ENCODE measurements at regions not wholly inside any gene's neighbourhood (a gene's known extent, or its start where the extent isn't known, plus 50 kb on each side); places are given as distances from the start of the nearest gene placed in this dataset.
"Not testable (repeated sequence)": the region's sequence is repeated elsewhere in the genome, so short reads cannot be mapped to it uniquely, and the experiment has no call there.

DNA sequence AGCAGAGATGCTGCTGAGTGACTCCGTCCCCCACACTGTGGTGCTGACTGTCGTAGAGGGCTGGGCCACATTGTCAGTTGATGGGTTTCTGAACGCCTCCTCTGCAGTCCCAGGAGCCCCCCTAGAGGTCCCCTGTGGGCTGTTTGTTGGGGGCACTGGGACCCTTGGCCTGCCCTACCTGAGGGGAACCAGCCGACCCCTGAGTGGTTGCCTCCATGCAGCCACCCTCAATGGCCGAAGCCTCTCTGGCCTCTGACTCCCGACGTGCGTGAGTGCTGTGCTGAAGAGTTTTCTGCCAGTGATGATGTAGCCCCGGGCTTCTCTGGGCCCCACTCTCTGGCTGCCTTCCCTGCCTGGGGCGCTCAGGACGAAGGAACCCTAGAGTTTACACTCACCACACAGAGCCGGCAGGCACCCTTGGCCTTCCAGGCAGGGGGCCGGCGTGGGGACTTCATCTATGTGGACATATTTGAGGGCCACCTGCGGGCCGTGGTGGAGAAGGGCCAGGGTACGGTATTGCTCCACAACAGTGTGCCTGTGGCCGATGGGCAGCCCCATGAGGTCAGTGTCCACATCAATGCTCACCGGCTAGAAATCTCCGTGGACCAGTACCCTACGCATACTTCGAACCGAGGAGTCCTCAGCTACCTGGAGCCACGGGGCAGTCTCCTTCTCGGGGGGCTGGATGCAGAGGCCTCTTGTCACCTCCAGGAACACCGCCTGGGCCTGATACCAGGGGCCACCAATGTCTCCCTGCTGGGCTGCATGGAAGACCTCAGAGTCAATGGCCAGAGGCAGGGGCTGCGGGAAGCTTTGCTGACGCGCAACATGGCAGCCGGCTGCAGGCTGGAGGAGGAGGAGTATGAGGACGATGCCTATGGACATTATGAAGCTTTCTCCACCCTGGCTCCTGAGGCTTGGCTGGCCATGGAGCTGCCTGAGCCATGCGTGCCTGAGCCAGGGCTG is 181.1 kb downstream of the TBC1D2B start:
- not testable (repeated sequence) for DNase-seq

DNA sequence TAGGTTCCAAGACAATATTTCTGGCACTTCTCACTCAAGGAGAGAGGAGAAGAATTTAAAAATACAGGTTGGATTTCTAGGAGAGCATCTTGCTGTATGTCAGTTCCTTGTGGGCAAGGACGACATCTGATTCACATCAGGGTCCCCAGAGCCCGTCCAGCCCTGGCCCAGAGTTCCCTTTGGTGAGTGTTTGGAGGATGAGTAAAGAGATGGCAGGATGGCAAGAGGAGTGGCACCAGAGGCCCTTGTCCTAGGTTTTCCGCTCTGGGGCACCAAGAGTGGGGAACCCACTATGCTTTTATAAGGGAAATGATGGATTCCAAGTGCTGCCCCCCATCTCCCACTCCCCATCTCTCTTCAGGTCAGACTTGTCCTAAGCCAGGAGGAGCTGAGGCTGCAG is 181.8 kb downstream of the TBC1D2B start:
- no peak for DNase-seq

DNA sequence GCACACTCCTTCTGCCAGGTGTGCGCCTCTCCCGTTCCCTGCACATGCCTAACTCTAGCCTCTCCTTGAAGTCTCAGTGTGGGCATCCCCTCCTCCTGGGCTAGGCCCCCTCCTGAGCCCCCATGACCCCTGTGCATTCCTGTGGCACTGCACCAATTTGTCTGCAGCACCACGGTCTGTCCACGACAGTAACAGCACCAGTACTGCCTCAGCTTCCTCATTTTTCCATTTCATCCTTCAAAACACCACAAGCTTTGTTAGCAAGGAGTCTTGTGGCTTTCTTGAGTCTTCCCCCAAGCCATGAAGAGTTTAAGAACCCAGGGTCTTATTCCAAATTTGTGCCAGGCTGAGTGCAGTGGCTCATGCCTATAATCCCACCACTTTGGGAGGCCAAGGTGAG is 182.4 kb downstream of the TBC1D2B start:
- not testable (repeated sequence) for DNase-seq

- DNase-seq, result not testable (repeated sequence)
Observed at GRCh38 chr15:77893671-77894640, 183.6 kb downstream of the TBC1D2B start.

- not testable (repeated sequence) for DNase-seq
Observed at GRCh38 chr15:77893246-77893645, 184.3 kb downstream of the TBC1D2B start.

DNA sequence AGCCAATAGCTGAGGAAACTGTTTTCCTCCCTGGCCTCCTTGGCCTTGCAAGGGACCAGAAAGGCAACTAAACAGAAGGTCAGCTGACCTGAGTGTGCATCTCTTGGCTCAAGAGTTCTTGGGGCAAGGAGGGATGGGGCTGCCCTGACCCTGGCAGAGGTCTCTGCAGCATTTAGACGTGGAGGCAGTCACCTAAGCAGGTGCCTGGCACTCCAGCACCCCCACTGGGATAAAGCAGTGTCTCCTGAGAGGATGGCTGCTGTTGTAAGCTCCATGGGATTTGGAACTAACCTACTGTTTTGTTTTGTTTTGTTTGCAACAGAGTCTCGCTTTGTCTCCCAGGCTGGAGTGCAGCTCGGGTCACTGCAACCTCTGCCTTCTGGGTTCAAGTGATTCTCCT is 185.2 kb downstream of the TBC1D2B start:
- no peak for DNase-seq

DNA sequence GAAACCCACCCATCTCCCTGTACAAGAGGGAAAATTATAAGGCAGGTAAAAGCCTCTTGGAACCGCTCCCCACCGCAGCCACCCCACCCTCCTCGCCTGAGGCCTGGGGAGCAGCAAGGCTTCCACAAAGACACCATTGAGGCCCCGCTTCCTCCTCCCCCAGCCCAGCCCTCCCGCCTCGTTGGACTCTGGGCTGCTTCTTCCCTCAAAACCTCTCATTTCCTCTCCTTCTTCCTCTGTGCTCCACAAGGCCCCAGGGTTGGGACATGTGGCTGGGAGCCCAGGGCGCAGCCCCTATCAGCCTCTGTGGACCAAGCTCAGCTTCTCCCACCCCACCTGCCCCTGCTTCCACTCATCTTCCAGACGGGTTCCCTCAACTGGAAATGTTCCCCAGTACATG is 185.6 kb downstream of the TBC1D2B start:
- not testable (repeated sequence) for DNase-seq

- not testable (repeated sequence) for DNase-seq
Observed at GRCh38 chr15:77890911-77891801, 186.4 kb downstream of the TBC1D2B start.

DNA sequence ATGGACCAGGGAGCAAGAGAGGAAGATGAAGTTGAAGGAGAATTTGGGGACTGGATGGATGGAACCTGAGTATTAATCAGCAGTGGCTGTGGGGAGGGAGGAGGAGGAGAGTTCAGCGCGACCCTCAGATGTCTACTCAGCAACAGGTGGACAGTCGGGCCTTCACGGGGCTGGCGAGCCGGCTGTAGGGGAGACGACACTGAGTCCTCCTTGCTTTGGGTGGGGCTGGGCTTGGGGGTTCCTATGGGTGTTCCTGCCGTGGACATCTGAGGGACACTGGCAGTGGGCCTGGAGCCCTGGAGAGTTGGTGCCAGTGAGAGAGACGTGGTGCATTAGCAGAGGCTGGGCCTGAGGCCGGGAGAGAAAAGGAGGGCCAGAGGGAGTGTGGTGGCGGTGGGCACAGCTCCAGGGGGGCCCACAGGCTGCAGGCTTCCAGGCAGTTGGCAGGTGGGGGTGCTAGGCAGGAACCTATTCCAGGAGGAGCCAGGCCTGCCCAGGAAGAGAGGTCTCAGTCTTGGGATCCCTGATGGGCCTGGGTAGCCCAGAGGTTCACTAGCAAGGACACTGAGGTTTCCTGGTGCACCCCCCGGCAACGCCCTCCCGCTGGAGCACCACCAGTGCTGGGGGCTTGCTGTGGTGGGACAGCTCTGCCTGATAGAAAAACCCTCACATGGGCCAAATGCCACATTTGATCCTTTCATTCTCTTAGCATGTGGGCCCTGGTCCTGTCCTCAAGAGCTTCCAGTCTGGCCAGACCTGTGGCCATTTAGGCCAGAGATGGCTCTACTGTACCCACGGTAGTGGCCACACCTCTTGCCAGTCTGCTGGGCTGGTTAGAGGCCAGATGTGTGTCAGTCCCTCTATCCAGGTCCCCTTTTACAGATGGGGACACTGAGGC is 187.4 kb downstream of the TBC1D2B start:
- DNase-seq, result not testable (repeated sequence)

GRCh38 chr15:77889009-77889806 is 188.3 kb downstream of the TBC1D2B start:
- no peak for DNase-seq

DNA sequence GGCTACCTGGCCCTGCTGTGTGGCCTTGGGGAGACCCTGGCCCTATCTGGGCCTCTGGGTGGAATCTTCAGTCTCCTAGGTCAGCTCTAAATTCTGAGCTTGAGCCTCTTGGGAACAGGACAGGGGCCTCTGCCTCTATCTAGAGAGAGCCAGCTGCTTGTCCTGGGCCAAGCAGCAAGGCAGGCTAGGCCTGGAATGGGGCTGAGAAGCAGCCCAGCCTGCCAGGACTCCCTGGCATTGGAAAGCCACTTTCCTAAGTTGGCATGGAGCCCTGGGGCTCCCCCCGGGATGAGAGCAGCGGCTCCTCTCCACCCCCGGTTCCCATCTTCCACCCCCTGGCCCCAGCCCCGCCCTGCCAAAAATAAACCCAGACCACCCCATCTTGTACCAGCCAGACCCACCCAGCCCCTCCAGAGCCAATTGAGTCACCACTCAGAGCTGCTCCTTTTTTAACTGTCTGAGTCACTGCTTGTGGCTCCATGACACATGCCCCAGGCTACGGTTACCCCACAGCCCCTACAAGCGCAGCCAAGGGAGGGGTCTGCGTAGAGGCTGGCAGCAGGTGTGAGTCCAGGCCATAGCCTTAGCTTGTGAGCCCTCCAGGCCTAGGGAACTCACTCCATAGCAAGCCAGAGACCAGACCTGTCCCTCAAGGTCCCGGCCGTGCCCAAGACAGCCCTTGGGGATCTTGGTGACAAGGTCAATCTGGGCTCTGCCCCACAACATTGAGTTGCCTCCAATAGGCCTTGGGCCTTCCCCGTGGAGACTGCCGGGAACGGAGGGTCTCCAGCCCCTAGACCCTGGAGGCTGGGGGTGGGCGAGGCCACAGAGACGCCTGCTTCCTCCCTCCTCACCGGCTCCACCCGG is 189.7 kb downstream of the TBC1D2B start:
- DNase-seq, result not testable (repeated sequence)

- no peak for DNase-seq
Observed at GRCh38 chr15:77886805-77887448, 190.6 kb downstream of the TBC1D2B start.

- DNase-seq, result not testable (repeated sequence)
Observed at GRCh38 chr15:77885877-77886500, 191.5 kb downstream of the TBC1D2B start.

- DNase-seq, result not testable (repeated sequence)
Observed at GRCh38 chr15:77883012-77883411, 194.5 kb downstream of the TBC1D2B start.

- DNase-seq, result no peak
Observed at GRCh38 chr15:77881950-77882349, 195.6 kb downstream of the TBC1D2B start.

DNA sequence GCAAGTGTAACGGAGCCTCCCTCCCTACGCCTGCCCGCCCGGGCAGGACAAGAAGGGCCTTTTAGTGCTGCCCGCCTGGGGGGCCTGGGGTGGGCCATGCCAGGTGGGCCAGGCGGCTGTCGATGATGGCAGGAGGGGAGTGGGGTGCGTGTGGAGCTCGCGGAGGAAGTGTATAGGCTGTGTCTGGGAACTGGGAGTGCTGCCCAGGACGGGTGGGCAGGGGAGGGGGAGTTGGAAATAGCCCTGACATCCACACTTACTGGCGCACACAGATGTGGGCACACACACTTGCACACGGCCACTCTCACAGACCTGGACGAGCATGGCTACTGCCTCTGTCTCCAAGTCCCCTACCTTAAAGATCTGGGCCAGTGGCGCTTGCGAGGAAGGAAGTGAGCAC is 196.0 kb downstream of the TBC1D2B start:
- DNase-seq, result not testable (repeated sequence)

- not testable (repeated sequence) for DNase-seq
Observed at GRCh38 chr15:77879466-77879865, 198.0 kb downstream of the TBC1D2B start.
